DOHH2 (cell line): ENCODE measurements at regions not wholly inside any gene's neighbourhood (a gene's known extent, or its start where the extent isn't known, plus 50 kb on each side); places are given as distances from the start of the nearest gene placed in this dataset.

Experiments used
- H3F3A ChIP-seq: fragments of 200-600 bp; sonication (generic), shearing (Covaris generic); 2 replicates; pipeline ENCODE4 v1.6.0; 2016; ENCODE audit warnings: antibody characterized with exemption, mild to moderate bottlenecking; ENCODE audit not compliant: control insufficient read depth, insufficient read depth
- H3K27ac ChIP-seq: fragments of 200-600 bp; sonication (generic); 2 replicates; pipeline ENCODE4 v1.5.1; 2014; ENCODE audit warnings: low read depth, mild to moderate bottlenecking, low read length, moderate library complexity
- H3K27me3 ChIP-seq: fragments of 200-600 bp; sonication (generic); 2 replicates; pipeline ENCODE4 v1.6.1; 2014; ENCODE audit warnings: mild to moderate bottlenecking, low read length, mixed read lengths; ENCODE audit not compliant: control insufficient read depth
- H3K36me3 ChIP-seq: fragments of 200-600 bp; sonication (generic); 2 replicates; pipeline ENCODE4 v1.6.1; 2014; ENCODE audit warnings: mild to moderate bottlenecking, low read length, moderate library complexity, mixed read lengths; ENCODE audit not compliant: control insufficient read depth
- H3K4me1 ChIP-seq: fragments of 200-600 bp; sonication (generic); 2 replicates; pipeline ENCODE4 v1.6.1; 2014; ENCODE audit warnings: mild to moderate bottlenecking, low read length, mixed read lengths; ENCODE audit not compliant: control insufficient read depth
- H3K4me2 ChIP-seq: fragments of 200-600 bp; sonication (generic); 2 replicates; pipeline ENCODE4 v1.6.0; 2014; ENCODE audit warnings: mild to moderate bottlenecking, low read length, moderate library complexity
- H3K4me3 ChIP-seq: fragments of 200-600 bp; sonication (generic); 2 replicates; pipeline ENCODE4 v1.5.1; 2014; ENCODE audit warnings: mild to moderate bottlenecking, low read length, mixed read lengths
- H3K79me2 ChIP-seq: fragments of 200-600 bp; sonication (generic); 2 replicates; pipeline ENCODE4 v1.6.1; 2014; ENCODE audit warnings: mild to moderate bottlenecking, low read length, mixed read lengths; ENCODE audit not compliant: control insufficient read depth
- H3K9me2 ChIP-seq: fragments of 200-600 bp; sonication (generic); replicated peaks from 2 replicates; pipeline ENCODE4 v1.6.1; 2014; ENCODE audit warnings: mild to moderate bottlenecking, low read length, mixed read lengths; ENCODE audit not compliant: control insufficient read depth
- H3K9me3 ChIP-seq: fragments of 200-600 bp; sonication (generic); 2 replicates; pipeline ENCODE4 v1.6.1; 2014; ENCODE audit warnings: antibody characterized with exemption, low read length, mixed read lengths; ENCODE audit not compliant: control insufficient read depth, insufficient read depth
- H4K20me1 ChIP-seq: fragments of 200-600 bp; sonication (generic); 2 replicates; pipeline ENCODE4 v1.6.0; 2014; ENCODE audit warnings: low read depth, mild to moderate bottlenecking, antibody characterized with exemption, low read length, moderate library complexity; ENCODE audit not compliant: control insufficient read depth, insufficient read depth
- EZH2phosphoT487 ChIP-seq: fragments of 200-600 bp; sonication (generic); IDR thresholded peaks from 2 replicates; pipeline ENCODE4 v1.6.1; 2017; ENCODE audit warnings: borderline replicate concordance, mild to moderate bottlenecking, antibody characterized with exemption, low read length, moderate library complexity, mixed read lengths
- TF ChIP-seq, protein P1 (sequence below): fragments of 200-600 bp; sonication (generic); IDR thresholded peaks from one replicate; pipeline ENCODE4 v1.5.1; 2014; ENCODE audit warnings: antibody characterized with exemption, mild to moderate bottlenecking, low read depth, low read length; ENCODE audit not compliant: poor library complexity, severe bottlenecking

DNA sequence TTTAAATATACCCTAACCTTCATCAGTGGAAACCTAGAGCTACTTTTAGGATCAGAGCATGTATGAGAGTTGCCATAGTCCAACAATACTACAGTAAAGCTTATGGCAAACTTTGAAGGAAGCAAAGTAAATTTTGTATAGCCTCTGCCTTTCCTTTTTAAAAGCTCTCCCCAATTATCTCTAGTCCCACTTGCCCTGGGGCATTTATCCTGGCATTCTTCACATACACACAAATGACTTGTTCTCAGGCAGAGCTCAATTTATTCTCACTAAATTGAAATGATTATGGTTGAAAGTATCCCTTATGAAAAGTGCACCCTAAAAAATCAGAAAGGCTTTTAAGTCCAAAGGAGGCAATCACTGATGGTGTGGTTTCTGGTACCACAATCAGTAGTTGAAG, 94.1 kb upstream of the UFM1 start:
- H3K4me3 ChIP-seq, result no peak overlapping the region
- H3K4me1 ChIP-seq, result no peaks in the 10 kb centered on the region
- H3K27me3 ChIP-seq, result no peaks in the 10 kb centered on the region
- H3K36me3 ChIP-seq, result no peaks in the 10 kb centered on the region
- H3K27ac ChIP-seq, result no peak overlapping the region
- no peaks in the 10 kb centered on the region for H3K79me2 ChIP-seq
- H3K4me2 ChIP-seq, result no peak overlapping the region
- no peak for TF ChIP-seq EZH2phosphoT487
- TF ChIP-seq, protein P1, sequence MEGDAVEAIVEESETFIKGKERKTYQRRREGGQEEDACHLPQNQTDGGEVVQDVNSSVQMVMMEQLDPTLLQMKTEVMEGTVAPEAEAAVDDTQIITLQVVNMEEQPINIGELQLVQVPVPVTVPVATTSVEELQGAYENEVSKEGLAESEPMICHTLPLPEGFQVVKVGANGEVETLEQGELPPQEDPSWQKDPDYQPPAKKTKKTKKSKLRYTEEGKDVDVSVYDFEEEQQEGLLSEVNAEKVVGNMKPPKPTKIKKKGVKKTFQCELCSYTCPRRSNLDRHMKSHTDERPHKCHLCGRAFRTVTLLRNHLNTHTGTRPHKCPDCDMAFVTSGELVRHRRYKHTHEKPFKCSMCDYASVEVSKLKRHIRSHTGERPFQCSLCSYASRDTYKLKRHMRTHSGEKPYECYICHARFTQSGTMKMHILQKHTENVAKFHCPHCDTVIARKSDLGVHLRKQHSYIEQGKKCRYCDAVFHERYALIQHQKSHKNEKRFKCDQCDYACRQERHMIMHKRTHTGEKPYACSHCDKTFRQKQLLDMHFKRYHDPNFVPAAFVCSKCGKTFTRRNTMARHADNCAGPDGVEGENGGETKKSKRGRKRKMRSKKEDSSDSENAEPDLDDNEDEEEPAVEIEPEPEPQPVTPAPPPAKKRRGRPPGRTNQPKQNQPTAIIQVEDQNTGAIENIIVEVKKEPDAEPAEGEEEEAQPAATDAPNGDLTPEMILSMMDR, result no peak
- no peaks in the 10 kb centered on the region for H3K9me3 ChIP-seq
- H3F3A ChIP-seq, result no peaks in the 10 kb centered on the region
- no peaks in the 10 kb centered on the region for H3K9me2 ChIP-seq
- no peaks in the 10 kb centered on the region for H4K20me1 ChIP-seq

DNA sequence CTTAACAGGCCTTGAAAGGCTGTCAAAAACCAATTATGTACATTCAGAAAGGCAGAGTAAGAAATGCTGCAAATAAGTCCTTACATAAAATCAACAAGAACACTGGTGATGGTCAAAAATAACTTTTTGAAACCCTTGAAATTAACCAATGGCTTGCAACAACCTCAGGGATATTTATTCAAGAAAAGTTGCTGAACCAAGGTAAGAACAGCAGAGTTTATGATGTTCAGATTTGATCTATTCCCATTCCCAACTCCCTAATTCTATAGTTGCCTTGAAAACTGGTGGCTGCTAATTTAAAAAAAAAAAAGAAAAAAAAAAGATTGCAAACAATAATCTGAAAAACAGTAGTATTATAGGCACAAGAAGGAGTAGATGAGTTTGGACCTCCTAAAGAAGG, 109.8 kb upstream of the UFM1 start:
- no peaks in the 10 kb centered on the region for H3K36me3 ChIP-seq
- no peaks in the 10 kb centered on the region for H4K20me1 ChIP-seq
- H3F3A ChIP-seq, result no peaks in the 10 kb centered on the region
- H3K9me3 ChIP-seq, result no peaks in the 10 kb centered on the region
- no peak overlapping the region for H3K27ac ChIP-seq
- TF ChIP-seq, protein P1, result no peak
- TF ChIP-seq EZH2phosphoT487, result no peak
- H3K9me2 ChIP-seq, result no peaks in the 10 kb centered on the region
- H3K4me3 ChIP-seq, result no peak overlapping the region
- no peak overlapping the region for H3K4me2 ChIP-seq
- H3K27me3 ChIP-seq, result no peaks in the 10 kb centered on the region
- H3K79me2 ChIP-seq, result no peaks in the 10 kb centered on the region
- no peaks in the 10 kb centered on the region for H3K4me1 ChIP-seq

DNA sequence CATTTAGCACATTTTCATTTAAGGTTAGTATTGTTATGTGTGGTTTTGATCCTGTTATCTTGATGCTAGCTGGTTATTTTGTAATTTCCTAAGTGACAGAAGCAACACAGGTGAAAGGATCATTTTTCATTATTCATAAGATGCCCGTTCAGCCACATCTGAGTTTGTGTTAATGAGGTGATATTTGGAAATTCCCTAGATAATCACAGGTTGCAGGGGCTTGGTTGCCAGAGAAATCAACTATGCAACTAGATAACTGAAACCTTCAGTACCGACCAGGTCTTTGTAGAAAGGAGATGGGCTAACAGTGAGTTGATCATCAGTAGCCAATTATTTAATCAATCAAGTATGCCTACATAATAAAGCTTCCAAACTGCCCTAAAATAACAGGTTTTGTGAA, 121.3 kb upstream of the UFM1 start:
- no peak overlapping the region for H3K4me3 ChIP-seq
- no peaks in the 10 kb centered on the region for H3F3A ChIP-seq
- H3K9me2 ChIP-seq, result no peaks in the 10 kb centered on the region
- H3K9me3 ChIP-seq, result no peaks in the 10 kb centered on the region
- TF ChIP-seq, protein P1, result no peak
- no peak for TF ChIP-seq EZH2phosphoT487
- no peaks in the 10 kb centered on the region for H3K27me3 ChIP-seq
- H3K27ac ChIP-seq, result no peak overlapping the region
- no peaks in the 10 kb centered on the region for H4K20me1 ChIP-seq
- no peaks in the 10 kb centered on the region for H3K4me1 ChIP-seq
- H3K79me2 ChIP-seq, result no peaks in the 10 kb centered on the region
- H3K4me2 ChIP-seq, result no peak overlapping the region
- H3K36me3 ChIP-seq, result no peaks in the 10 kb centered on the region

DNA sequence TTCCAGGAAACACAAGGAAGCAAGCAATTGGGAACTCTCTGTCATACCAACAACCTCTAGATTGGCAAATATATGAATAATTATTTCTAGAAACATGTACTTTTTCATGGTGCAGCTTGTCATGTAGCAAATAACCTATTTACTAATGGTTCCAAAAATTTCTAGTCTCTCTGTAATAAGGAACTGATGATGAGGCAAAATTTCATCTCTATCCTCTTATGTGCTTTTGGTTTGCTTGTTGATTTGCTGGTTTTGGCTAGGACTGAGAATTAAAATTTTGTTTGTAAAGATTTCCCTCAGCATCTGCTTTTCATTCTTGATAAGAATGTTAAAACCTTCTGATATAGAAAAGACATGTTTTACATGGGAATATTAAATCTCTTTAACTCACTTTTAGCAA, 123.2 kb upstream of the UFM1 start:
- Histone ChIP-seq H3K4me1 (no peaks in the 10 kb centered on the region), H3K4me3 (no peak overlapping the region), H3K27ac (no peak overlapping the region), H3K27me3 (no peaks in the 10 kb centered on the region), H3K79me2 (no peaks in the 10 kb centered on the region), H3K9me3 (no peaks in the 10 kb centered on the region), H3F3A (no peaks in the 10 kb centered on the region), H3K36me3 (no peaks in the 10 kb centered on the region), H4K20me1 (no peaks in the 10 kb centered on the region), H3K4me2 (no peak overlapping the region), H3K9me2 (no peaks in the 10 kb centered on the region)
- TF ChIP-seq, protein P1, result no peak
- TF ChIP-seq EZH2phosphoT487, result no peak
